Cardiac septum (tissue), 1 donor: ENCODE measurements at regions not wholly inside any gene's neighbourhood (a gene's known extent, or its start where the extent isn't known, plus 50 kb on each side); places are given as distances from the start of the nearest gene placed in this dataset.

ENCODE experiments used
- DNase-seq: peaks from one replicate; pipeline ENCODE4 v3.0.0-alpha.2; 2020; ENCODE audit warnings: low spot score
- intact Hi-C: fragments of 100-400 bp; cut with DNase I; formaldehyde crosslinking; loops from one replicate; pipeline ENCODE4 v1.14.0; 2022
- donor health status: DM: no; HTN: no; CAD: no.

GRCh38 chr12:108055141-108055540, 73.9 kb upstream of the WSCD2 start:
- intact Hi-C loops = no loop called here

GRCh38 chr12:108060067-108060466, 69.0 kb upstream of the WSCD2 start:
- no peak for DNase-seq
- intact Hi-C loops = no loop called here

More at GRCh38 chr12:108055141-108055540, 73.9 kb upstream of the WSCD2 start:
- DNase-seq = no peak

GRCh38 chr12:108060903-108061302, 68.2 kb upstream of the WSCD2 start:
- intact Hi-C loops = no loop called here
- no peak for DNase-seq

GRCh38 chr12:108063192-108063591, 65.9 kb upstream of the WSCD2 start:
- DNase-seq = no peak
- intact Hi-C loops = no loop called here

- intact Hi-C loops = no loop called here
- no peak for DNase-seq
These were observed 64.0 kb upstream of the WSCD2 start for GRCh38 chr12:108065069-108065468.

- intact Hi-C loops = no loop called here
- DNase-seq = no peak
These were observed 62.2 kb upstream of the WSCD2 start for GRCh38 chr12:108066583-108067577.

GRCh38 chr12:108069651-108070165, 59.4 kb upstream of the WSCD2 start:
- DNase-seq = no peak
- intact Hi-C loops = no loop called here

- intact Hi-C loops = no loop called here
- no peak for DNase-seq
These were observed 53.5 kb upstream of the WSCD2 start for GRCh38 chr12:108075561-108075960.

GRCh38 chr12:108076556-108076955, 52.5 kb upstream of the WSCD2 start:
- DNase-seq = no peak
- intact Hi-C loops = no loop called here

GRCh38 chr12:108078428-108078827, 50.7 kb upstream of the WSCD2 start:
- no peak for DNase-seq
- intact Hi-C loops = no loop called here
